ENCODE measurements at regions not wholly inside any gene's neighbourhood (a gene's known extent, or its start where the extent isn't known, plus 50 kb on each side); places are given as distances from the start of the nearest gene placed in this dataset.
"Not testable (repeated sequence)": the region's sequence is repeated elsewhere in the genome, so short reads cannot be mapped to it uniquely, and the experiment has no call there.

DNA sequence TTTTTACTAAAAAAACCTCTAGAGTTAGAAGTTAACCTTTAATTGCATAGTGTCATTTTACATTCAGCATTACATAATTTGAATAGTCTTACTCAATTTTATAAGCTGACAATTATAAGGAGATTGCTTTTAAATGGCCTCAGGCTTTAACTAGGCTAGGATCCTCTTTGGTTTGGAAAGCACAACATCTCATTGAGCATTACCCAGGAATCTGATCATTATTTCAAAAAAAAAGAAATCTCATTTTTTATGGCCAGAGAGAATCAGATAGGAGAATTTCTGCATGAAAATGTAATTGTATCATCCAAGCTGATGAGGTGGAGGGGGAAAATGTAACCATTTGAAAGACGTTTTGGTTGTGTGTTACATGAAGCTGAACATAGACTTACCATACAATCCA lies 324.9 kb upstream of the POT1 start:
- in situ Hi-C loops (cut with MboI; ENCODE audit: low sequenced_read_pairs), result no loop called here
- Histone ChIP-seq H3K9me3 (no peaks in the 10 kb centered on the region), H3K27me3 (ENCODE audit: low read depth) (no peaks in the 10 kb centered on the region), H3K4me1 (peaks cover 66% of the 10 kb centered on the region), H3K4me3 (no peak overlapping the region), H3K36me3 (replicated peaks) (no peaks in the 10 kb centered on the region)
- DNase-seq (ENCODE audit: low spot score in 2 of 2), result peak in 1 of 2 experiments; percentile 57

DNA sequence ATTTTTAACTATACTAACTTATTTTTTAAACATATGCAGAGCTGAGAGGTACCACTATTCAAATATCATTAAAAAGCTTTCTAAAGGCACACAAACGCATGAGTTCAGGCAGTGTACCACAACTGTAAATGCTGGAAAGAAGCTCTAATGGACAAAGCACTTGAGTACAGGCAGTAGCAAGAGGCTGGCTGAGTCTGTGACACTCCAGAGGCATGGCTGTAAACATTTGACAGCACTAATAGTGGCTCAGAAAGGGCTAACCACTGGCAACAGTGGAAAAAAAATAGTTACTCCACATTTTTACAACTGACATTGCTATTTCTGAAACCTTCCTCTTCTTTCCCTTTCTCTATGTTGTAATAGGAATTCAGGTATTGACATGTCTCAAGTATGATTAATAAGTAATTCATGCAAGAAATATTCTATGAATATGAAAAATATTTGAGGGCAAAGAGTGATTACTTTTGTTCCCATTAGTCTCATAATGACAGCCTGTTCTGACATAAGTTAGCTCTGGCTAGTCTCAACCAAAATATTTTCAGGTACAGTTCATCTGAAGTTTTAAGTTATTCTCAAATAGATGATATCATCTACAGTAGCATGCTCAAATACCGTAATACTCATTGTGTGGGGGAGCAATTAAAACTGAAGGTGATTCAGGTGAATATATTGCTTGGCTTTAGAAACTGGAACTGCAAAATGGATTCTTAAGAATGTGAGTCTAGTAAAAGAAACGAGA lies 324.0 kb upstream of the POT1 start:
- Histone ChIP-seq H3K4me3 (no peak overlapping the region), H3K9me3 (no peaks in the 10 kb centered on the region), H3K4me1 (peaks cover 56% of the 10 kb centered on the region), H3K36me3 (replicated peaks) (no peaks in the 10 kb centered on the region), H3K27me3 (ENCODE audit: low read depth) (no peaks in the 10 kb centered on the region)
- in situ Hi-C loops (cut with MboI; ENCODE audit: low sequenced_read_pairs), result no loop called here
- DNase-seq (ENCODE audit: low spot score in 2 of 2), result no peak

DNA sequence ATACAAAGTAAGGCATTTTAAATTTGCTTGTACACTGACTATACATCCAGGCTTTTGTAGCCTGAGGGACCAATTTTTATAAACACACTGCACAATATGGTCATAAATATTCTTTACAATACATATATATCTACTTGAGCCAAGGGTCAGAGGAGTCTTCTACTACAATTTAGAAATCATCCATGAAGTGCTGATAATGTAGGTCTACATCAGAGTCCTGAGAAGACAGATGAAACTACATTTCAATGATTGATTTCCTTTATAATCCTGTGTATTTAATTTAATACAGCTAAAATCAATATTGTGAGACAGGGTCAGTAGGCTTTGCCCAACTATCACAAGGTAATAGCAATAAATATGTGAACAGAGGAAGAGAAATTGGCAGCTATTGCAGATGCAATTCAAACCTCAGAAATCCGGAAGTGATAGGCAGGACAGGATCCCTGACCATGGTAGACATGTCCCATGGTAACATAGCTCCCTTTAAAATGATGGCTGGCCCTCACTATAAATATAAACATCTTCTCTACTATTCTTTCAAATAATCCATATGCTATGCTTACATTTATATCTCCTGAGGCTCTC lies 318.0 kb upstream of the POT1 start:
- in situ Hi-C loops (cut with MboI; ENCODE audit: low sequenced_read_pairs), result no loop called here
- DNase-seq (ENCODE audit: low spot score in 2 of 2), result no peak
- peaks cover 4% of the 10 kb centered on the region; the same call in 1 of the 2 replicates for H3K4me1 ChIP-seq

DNA sequence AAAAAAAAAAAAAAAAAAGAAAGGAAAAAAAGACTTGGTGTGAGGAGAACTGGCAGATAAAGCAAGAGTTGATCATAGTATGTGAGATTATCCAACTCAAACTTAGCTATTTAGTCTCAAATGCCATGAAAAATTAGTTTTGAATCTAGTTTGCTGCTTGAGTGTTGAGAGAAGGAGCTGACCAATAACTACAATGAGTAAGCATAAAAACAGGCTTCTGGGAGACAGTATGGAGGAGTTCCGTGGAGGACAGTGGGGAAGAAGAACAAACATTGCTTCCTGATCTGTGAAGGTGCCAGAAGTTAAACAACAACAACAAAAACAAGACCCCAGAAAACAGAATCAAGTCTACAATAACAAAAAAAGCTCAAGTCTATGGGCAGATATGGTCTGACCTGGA lies 317.1 kb upstream of the POT1 start:
- in situ Hi-C loops (cut with MboI; ENCODE audit: low sequenced_read_pairs), result no loop called here
- no peak for DNase-seq (ENCODE audit: low spot score in 2 of 2)
- Histone ChIP-seq H3K36me3 (replicated peaks) (no peaks in the 10 kb centered on the region), H3K27me3 (ENCODE audit: low read depth) (no peaks in the 10 kb centered on the region), H3K4me1 (no peaks in the 10 kb centered on the region; the same call in 1 of the 2 replicates), H3K9me3 (no peaks in the 10 kb centered on the region), H3K4me3 (no peak overlapping the region)

More for the DNA sequence above, 318.0 kb upstream of the POT1 start:
- H3K27me3 ChIP-seq (ENCODE audit: low read depth), result no peaks in the 10 kb centered on the region
- no peaks in the 10 kb centered on the region for H3K9me3 ChIP-seq
- no peaks in the 10 kb centered on the region for H3K36me3 ChIP-seq (replicated peaks)
- H3K4me3 ChIP-seq, result no peak overlapping the region

DNA sequence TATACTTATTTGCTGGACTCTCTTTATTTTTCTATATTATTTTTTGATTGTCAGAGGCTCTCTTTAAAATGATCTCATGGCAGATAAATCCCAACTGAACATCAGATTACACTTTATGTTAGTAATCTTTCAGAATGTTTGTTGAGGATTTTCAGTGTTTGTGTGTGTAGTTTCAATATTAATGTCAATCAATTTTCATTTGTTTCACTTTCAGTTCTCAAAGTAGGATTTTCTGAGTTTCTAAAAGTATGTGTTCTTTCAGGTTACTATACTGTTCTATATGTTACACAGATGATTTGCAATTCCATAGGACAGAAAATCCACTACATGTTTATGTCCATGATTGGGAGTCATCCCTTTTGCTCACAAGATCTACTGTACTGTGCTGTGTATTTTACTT lies 311.9 kb upstream of the POT1 start:
- Histone ChIP-seq H3K4me1 (no peaks in the 10 kb centered on the region; the same call in 1 of the 2 replicates), H3K27me3 (ENCODE audit: low read depth) (no peaks in the 10 kb centered on the region), H3K4me3 (no peak overlapping the region), H3K36me3 (replicated peaks) (no peaks in the 10 kb centered on the region), H3K9me3 (no peaks in the 10 kb centered on the region)
- in situ Hi-C loops (cut with MboI; ENCODE audit: low sequenced_read_pairs), result no loop called here
- no peak for DNase-seq (ENCODE audit: low spot score in 2 of 2)

DNA sequence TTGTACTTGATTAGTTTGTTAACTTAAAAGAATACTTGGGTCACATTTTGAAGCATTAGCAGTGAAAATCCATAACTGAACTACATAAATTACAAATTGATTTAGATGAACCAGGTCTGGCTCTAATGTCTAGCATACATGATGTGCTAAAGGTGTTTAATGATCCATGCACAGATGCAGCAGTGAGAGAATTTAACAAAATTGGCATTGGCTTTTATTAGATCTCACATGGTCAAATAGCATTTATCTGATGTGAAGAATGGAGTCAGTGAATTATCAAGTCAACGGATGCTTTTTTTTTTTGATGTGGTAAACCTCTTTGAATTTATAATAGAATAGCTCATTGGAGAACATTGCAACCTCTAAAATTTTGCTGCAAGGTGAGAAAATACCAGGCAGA lies 293.0 kb upstream of the POT1 start:
- no peak overlapping the region for H3K4me3 ChIP-seq
- no peaks in the 10 kb centered on the region for H3K27me3 ChIP-seq (ENCODE audit: low read depth)
- H3K4me1 ChIP-seq, result peaks cover 41% of the 10 kb centered on the region
- H3K9me3 ChIP-seq, result peaks cover 14% of the 10 kb centered on the region
- DNase-seq (ENCODE audit: low spot score in 2 of 2), result no peak
- in situ Hi-C loops (cut with MboI; ENCODE audit: low sequenced_read_pairs), result no loop called here
- no peaks in the 10 kb centered on the region; the same call in 1 of the 2 replicates for H3K36me3 ChIP-seq (replicated peaks)

DNA sequence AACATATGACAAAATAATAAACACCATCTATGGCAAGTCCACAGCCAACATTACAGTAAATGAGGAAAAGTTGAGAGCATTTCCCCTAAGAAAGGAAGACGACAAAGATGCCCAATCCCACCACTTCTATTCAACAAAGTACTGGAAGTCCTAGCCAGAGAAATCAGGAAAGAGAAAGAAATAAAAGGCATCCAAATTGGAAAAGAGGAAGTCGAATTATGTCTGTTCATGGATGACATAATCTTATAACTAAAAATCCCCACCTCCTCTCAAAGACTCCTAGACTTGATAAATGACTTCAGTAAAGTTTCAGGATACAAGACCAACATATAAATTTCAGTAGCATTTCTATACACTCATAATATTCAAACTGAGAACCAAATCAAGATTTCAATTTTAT lies 288.5 kb upstream of the POT1 start:
- peaks cover 26% of the 10 kb centered on the region for H3K4me1 ChIP-seq
- no peaks in the 10 kb centered on the region for H3K27me3 ChIP-seq (ENCODE audit: low read depth)
- no peaks in the 10 kb centered on the region; the same call in 1 of the 2 replicates for H3K36me3 ChIP-seq (replicated peaks)
- peaks cover 14% of the 10 kb centered on the region for H3K9me3 ChIP-seq
- no peak for DNase-seq (ENCODE audit: low spot score in 2 of 2)
- in situ Hi-C loops (cut with MboI; ENCODE audit: low sequenced_read_pairs), result no loop called here
- no peak overlapping the region for H3K4me3 ChIP-seq

DNA sequence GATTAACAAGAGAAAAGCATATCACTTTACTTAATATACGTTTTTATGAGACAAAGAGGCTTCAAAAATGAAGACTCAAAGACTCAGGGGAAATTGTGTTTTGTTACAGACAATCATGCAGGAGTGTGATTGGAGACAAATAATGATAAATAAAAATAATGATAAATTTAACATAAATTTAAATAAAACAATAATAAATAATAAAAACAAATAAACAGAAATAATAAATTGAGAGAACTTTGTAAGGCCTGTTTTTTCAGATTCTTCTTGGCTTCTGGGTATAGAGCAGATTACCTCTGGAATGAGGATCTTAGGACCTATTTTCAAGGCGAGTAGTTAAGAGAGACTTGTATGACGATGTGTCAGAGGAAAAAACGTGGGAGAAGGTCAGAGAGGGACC lies 271.4 kb upstream of the POT1 start:
- in situ Hi-C loops (cut with MboI; ENCODE audit: low sequenced_read_pairs), result no loop called here
- DNase-seq (ENCODE audit: low spot score in 2 of 2), result no peak

DNA sequence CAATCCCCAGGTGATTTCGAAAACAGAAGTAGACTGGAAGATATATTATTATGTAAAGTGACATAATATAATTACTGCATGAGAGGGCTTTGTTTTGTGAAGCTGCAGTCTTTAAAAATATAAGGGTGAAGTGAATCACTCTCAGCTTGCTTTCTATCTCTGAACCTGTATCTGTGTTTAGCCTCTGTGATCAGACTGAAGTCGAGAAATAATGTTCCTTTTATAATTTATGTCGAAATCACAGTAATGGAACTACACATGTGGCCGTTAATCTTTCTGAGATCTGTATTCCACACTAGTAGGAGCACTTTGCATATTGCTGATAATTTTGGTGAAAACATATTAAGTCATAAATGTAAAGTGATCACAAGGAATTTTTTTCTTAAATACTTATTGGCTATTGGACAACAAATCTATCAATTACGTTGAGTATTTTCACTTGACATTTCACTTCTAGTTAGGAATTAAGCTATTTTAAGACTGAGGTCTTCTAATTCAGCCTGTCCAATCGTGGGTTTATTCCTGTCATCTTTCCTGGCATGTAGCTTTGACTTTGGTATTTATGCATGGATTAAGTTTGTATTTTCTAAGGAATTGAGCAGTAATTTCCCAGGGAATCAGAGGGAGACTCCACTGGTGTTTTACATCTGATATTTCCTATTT lies 268.2 kb upstream of the POT1 start:
- Histone ChIP-seq H3K4me3 (no peak overlapping the region), H3K4me1 (peaks cover 41% of the 10 kb centered on the region), H3K27me3 (ENCODE audit: low read depth) (no peaks in the 10 kb centered on the region), H3K36me3 (replicated peaks) (no peaks in the 10 kb centered on the region), H3K9me3 (peaks cover under 1% of the 10 kb centered on the region; the same call in 1 of the 2 replicates)
- in situ Hi-C loops (cut with MboI; ENCODE audit: low sequenced_read_pairs), result no loop called here
- peak in 1 of 2 experiments; percentile 50 for DNase-seq (ENCODE audit: low spot score in 2 of 2)

More for the DNA sequence above, 271.4 kb upstream of the POT1 start:
- Histone ChIP-seq H3K27me3 (ENCODE audit: low read depth) (no peaks in the 10 kb centered on the region), H3K9me3 (no peaks in the 10 kb centered on the region), H3K4me3 (no peak overlapping the region), H3K4me1 (peaks cover 56% of the 10 kb centered on the region), H3K36me3 (replicated peaks) (no peaks in the 10 kb centered on the region)

DNA sequence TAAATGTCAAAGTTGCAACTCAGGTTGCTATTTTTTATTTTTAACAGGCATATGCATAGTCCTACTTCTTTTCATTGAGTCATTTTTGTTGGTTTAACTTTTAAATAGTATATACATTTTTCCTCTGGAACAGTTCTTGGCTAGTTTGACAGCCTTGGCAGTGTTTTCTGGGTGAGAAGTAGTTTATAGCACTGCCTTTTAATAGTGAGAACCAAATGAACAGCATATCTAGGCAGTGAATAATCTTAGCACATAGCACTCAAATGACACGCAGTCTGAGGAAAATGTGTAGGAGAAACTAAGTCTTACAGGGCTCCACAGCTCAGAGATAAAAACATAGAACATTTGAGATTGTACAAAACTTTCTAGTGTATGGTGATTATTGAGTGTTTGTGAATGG lies 265.5 kb upstream of the POT1 start:
- no peak overlapping the region for H3K4me3 ChIP-seq
- peaks cover 3% of the 10 kb centered on the region; the same call in 1 of the 2 replicates for H3K9me3 ChIP-seq
- no peaks in the 10 kb centered on the region for H3K27me3 ChIP-seq (ENCODE audit: low read depth)
- no peak for DNase-seq (ENCODE audit: low spot score in 2 of 2)
- in situ Hi-C loops (cut with MboI; ENCODE audit: low sequenced_read_pairs), result no loop called here
- no peaks in the 10 kb centered on the region for H3K36me3 ChIP-seq (replicated peaks)
- H3K4me1 ChIP-seq, result peaks cover 29% of the 10 kb centered on the region

DNA sequence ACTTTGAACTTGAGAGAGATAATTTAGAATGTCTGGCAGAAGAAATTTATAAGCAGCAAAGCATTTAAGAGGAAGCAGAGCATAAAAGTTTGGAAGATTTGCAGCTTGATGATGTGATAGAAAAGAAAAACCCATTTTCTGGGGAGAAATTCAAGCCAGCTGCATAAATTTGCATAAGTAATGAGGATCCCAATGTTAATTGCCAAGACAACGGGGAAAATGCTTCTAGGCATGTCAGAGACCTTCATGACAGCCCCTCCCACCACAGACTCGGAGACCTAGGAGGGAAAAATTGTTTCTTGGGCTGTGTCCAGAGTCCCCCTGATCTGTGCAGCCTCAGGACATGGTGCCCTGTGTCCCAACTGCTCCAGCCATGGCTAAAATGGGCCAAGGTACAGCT lies 263.6 kb upstream of the POT1 start:
- in situ Hi-C loops (cut with MboI; ENCODE audit: low sequenced_read_pairs), result no loop called here
- Histone ChIP-seq H3K4me1 (peaks cover 11% of the 10 kb centered on the region), H3K9me3 (peaks cover 3% of the 10 kb centered on the region; the same call in 1 of the 2 replicates), H3K4me3 (no peak overlapping the region), H3K27me3 (ENCODE audit: low read depth) (no peaks in the 10 kb centered on the region), H3K36me3 (replicated peaks) (no peaks in the 10 kb centered on the region)
- DNase-seq (ENCODE audit: low spot score in 2 of 2), result no peak

DNA sequence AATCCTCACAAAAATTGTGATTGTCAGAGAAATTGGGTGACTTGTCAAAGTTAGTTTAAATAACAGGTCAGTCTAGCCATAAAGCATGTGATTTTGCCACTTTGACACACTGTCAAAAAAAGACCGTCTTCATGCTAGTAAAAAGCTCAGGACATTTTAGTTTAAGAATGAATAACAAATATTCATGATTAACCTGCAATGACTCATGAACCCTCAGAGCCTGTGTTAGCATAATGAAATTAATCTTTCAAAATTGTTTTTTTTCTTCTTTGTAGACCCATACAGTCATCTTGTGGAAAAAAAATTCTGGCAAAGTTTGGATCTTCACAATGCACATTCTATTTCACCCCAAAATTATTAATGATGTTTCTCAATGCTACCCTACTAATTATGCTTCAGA lies 255.2 kb upstream of the POT1 start:
- in situ Hi-C loops (cut with MboI; ENCODE audit: low sequenced_read_pairs), result no loop called here
- no peak for DNase-seq (ENCODE audit: low spot score in 2 of 2)
- no peaks in the 10 kb centered on the region for H3K27me3 ChIP-seq (ENCODE audit: low read depth)
- H3K36me3 ChIP-seq (replicated peaks), result no peaks in the 10 kb centered on the region
- H3K4me1 ChIP-seq, result no peaks in the 10 kb centered on the region
- no peak overlapping the region for H3K4me3 ChIP-seq
- no peaks in the 10 kb centered on the region for H3K9me3 ChIP-seq

DNA sequence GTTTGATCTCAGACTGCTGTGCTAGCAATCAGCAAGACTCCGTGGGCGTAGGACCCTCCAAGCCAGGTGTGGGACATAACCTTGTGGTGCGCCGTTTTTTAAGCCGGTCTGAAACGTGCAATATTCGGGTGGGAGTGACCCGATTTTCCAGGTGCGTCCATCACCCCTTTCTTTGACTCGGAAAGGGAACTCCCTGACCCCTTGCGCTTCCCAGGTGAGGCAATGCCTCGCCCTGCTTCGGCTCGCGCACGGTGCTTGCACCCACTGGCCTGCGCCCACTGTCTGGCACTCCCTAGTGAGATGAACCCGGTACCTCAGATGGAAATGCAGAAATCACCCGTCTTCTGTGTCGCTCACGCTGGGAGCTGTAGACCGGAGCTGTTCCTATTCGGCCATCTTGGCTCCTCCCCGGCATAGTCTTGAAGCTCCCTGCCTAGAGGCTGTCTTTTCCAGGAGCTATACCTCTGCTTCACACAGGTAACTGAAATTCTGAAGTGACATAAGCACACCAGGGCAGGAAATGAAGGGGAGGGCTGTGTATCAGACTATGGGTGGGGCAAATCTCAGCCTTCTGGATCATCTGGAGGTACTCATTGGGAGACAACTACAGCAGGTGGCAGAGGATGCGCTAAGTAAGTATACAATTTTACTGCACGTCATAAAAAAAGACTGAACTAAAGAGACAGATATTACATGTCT lies 252.1 kb upstream of the POT1 start:
- in situ Hi-C loops (cut with MboI; ENCODE audit: low sequenced_read_pairs); H3K9me3 ChIP-seq; H3K36me3 ChIP-seq (replicated peaks); DNase-seq (ENCODE audit: low spot score in 2 of 2); H3K4me1 ChIP-seq; H3K4me3 ChIP-seq; H3K27me3 ChIP-seq (ENCODE audit: low read depth): not testable (repeated sequence)

DNA sequence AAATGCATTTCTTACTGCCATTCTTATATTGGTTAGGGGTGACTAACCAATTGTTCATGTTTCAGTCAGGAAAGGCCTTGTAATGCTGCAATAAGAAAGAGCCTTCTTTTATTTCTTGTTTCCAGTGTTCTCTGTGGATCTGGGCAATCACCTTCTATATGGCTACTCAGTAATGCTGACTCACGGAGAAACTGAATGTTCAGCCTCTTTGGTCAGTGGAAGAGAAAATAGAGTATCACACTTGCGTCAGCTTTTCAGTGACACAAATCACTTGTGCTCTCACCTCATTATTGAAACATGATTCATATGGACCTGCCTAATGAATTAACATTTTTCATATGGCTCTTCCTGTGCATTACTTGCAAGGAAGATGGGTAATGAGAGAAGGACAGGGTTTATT lies 243.9 kb upstream of the POT1 start:
- Histone ChIP-seq H3K4me1 (no peaks in the 10 kb centered on the region), H3K4me3 (no peak overlapping the region), H3K27me3 (ENCODE audit: low read depth) (no peaks in the 10 kb centered on the region), H3K36me3 (replicated peaks) (no peaks in the 10 kb centered on the region), H3K9me3 (0 out of 2 replicates have a peak, but pooled peaks cover 2% of the 10 kb centered on the region)
- no peak for DNase-seq (ENCODE audit: low spot score in 2 of 2)
- in situ Hi-C loops (cut with MboI; ENCODE audit: low sequenced_read_pairs), result no loop called here
